Hepatocyte (in vitro differentiated cells): ENCODE measurements at regions not wholly inside any gene's neighbourhood (a gene's known extent, or its start where the extent isn't known, plus 50 kb on each side); places are given as distances from the start of the nearest gene placed in this dataset.

Experiments used
- CTCF ChIP-seq: fragments of 200-600 bp; sonication (generic); IDR thresholded peaks from 2 replicates; pipeline ENCODE4 v1.5.1; 2016; ENCODE audit warnings: antibody characterized with exemption, mild to moderate bottlenecking; ENCODE audit not compliant: poor library complexity
- EZH2 ChIP-seq: fragments of 200-600 bp; sonication (generic); IDR thresholded peaks from 2 replicates; pipeline ENCODE4 v1.6.1; 2016; ENCODE audit warnings: antibody characterized with exemption, mild to moderate bottlenecking, borderline replicate concordance

- TF ChIP-seq EZH2 (no peak), CTCF (no peak)
Measured at GRCh38 chr4:180940680-180941079, 1302.5 kb upstream of the TENM3 start.
